Activated T-helper 17 cell treated with anti-CD3 and anti-CD28 coated beads, Interleukin-2, amount 50 U/mL, for 72 hours (primary cell): ENCODE measurements at regions not wholly inside any gene's neighbourhood (a gene's known extent, or its start where the extent isn't known, plus 50 kb on each side); places are given as distances from the start of the nearest gene placed in this dataset.

Source experiments
- ATAC-seq: fragments of 150-1000 bp; cut with Tn5 transposase; replicated peaks from 2 replicates; pipeline ENCODE4 v1.10.0; 2021; ENCODE audit warnings: mild to moderate bottlenecking, moderate library complexity
- H3K27ac Mint-ChIP-seq: one replicate; pipeline ENCODE4 v1.8.0; 2022; ENCODE audit warnings: mixed read lengths
- H3K27me3 Mint-ChIP-seq: one replicate; pipeline ENCODE4 v1.8.0; 2022; ENCODE audit warnings: mixed read lengths
- H3K36me3 Mint-ChIP-seq: one replicate; pipeline ENCODE4 v1.8.0; 2022; ENCODE audit warnings: low read depth, mild to moderate bottlenecking, mixed read lengths
- H3K4me1 Mint-ChIP-seq: one replicate; pipeline ENCODE4 v1.8.0; 2022; ENCODE audit warnings: mixed read lengths
- H3K4me3 Mint-ChIP-seq: one replicate; pipeline ENCODE4 v1.8.0; 2022; ENCODE audit warnings: mild to moderate bottlenecking, mixed read lengths
- H3K9me3 Mint-ChIP-seq: one replicate; pipeline ENCODE4 v1.8.0; 2022; ENCODE audit warnings: mixed read lengths

DNA sequence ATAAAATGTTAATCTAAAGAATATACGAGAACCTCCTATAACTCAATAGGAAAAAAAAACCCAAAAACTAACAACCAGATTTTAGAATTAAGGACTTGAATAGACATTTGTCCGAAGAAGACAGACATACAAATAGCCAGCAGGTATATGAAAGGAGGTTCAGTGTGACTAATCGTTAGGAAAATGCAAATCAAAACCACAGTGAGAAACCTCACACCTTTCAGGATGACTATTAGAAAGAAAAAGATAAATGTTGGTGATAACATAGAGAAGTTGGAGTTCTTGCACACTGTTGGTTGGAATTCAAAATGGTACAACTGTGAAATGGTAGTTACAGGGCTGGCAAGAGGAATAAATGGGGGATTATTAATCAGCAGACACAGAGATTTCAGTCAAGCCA, 339.0 kb downstream of the TMEM114 start:
- Mint-ChIP-seq H3K4me3 (no peak overlapping the region), H3K27me3 (no peaks in the 10 kb centered on the region), H3K9me3 (peaks cover 13% of the 10 kb centered on the region), H3K4me1 (no peaks in the 10 kb centered on the region), H3K27ac (no peak overlapping the region), H3K36me3 (no peaks in the 10 kb centered on the region)
- ATAC-seq: peak; percentile 59

GRCh38 chr16:8247993-8248392, 342.3 kb downstream of the TMEM114 start:
- no peak for ATAC-seq
- H3K27ac Mint-ChIP-seq: no peak overlapping the region
- no peak overlapping the region for H3K4me3 Mint-ChIP-seq
- H3K4me1 Mint-ChIP-seq: no peaks in the 10 kb centered on the region
- H3K9me3 Mint-ChIP-seq: peaks cover 10% of the 10 kb centered on the region
- H3K27me3 Mint-ChIP-seq: no peaks in the 10 kb centered on the region
- H3K36me3 Mint-ChIP-seq: no peaks in the 10 kb centered on the region

DNA sequence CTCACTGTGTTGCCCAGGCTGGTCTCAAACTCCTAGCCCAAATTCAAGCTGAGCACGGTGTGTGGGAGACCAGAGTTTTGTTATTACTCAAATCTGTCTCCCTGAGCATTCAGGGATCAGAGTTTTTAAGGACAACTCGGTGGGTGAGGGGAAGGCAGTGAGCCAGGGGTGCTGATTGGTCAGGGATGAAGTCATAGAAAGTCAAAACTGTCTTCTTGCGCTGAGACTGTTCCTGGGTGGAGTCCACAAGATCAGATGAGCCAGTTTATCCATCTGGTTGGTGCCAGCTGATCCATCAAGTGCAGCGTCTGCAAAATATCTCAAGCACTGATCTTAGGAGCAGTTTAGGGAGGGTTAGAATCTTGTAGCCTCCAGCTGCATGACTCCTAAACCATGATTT, 346.3 kb downstream of the TMEM114 start:
- no peaks in the 10 kb centered on the region for H3K27me3 Mint-ChIP-seq
- no peak overlapping the region for H3K27ac Mint-ChIP-seq
- no peak for ATAC-seq
- no peaks in the 10 kb centered on the region for H3K36me3 Mint-ChIP-seq
- H3K4me3 Mint-ChIP-seq: no peak overlapping the region
- no peaks in the 10 kb centered on the region for H3K4me1 Mint-ChIP-seq
- no peaks in the 10 kb centered on the region for H3K9me3 Mint-ChIP-seq

GRCh38 chr16:8241408-8241807, 348.9 kb downstream of the TMEM114 start:
- Mint-ChIP-seq H3K4me1 (no peaks in the 10 kb centered on the region), H3K36me3 (no peaks in the 10 kb centered on the region), H3K9me3 (peaks cover 4% of the 10 kb centered on the region), H3K27me3 (no peaks in the 10 kb centered on the region), H3K4me3 (no peak overlapping the region), H3K27ac (no peak overlapping the region)
- ATAC-seq: no peak

GRCh38 chr16:8239443-8239842, 350.9 kb downstream of the TMEM114 start:
- ATAC-seq: no peak
- no peaks in the 10 kb centered on the region for H3K4me1 Mint-ChIP-seq
- H3K9me3 Mint-ChIP-seq: peaks cover 9% of the 10 kb centered on the region
- no peak overlapping the region for H3K27ac Mint-ChIP-seq
- no peak overlapping the region for H3K4me3 Mint-ChIP-seq
- H3K27me3 Mint-ChIP-seq: no peaks in the 10 kb centered on the region
- H3K36me3 Mint-ChIP-seq: no peaks in the 10 kb centered on the region

- ATAC-seq: no peak
- Mint-ChIP-seq H3K4me1 (no peaks in the 10 kb centered on the region), H3K36me3 (no peaks in the 10 kb centered on the region), H3K27me3 (no peaks in the 10 kb centered on the region), H3K4me3 (no peak overlapping the region), H3K9me3 (peaks cover 15% of the 10 kb centered on the region), H3K27ac (no peak overlapping the region)
Measured at GRCh38 chr16:8237452-8237851, 352.9 kb downstream of the TMEM114 start.

- Mint-ChIP-seq H3K36me3 (no peaks in the 10 kb centered on the region), H3K9me3 (peaks cover 18% of the 10 kb centered on the region), H3K27ac (no peak overlapping the region), H3K4me3 (no peak overlapping the region), H3K27me3 (no peaks in the 10 kb centered on the region), H3K4me1 (no peaks in the 10 kb centered on the region)
- no peak for ATAC-seq
Measured at GRCh38 chr16:8236816-8237215, 353.5 kb downstream of the TMEM114 start.

DNA sequence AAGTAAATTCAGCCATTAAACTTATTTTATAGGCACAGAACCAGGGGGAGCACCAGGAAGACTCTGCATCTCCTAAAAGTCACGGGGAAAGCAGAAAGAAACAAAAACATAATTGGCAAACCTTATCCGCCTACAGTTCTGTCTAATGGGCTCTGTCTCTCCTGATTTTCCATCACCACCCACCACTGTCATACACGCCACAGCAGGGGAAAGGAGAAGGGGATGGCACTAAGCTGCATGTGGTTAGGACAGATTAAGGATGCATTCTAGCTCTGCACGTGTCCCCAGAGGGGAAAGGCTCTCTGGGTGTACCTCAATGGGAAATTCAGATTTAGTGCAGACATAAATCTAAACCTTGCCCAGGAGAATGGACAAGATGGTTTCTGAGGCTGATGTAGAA, 359.8 kb downstream of the TMEM114 start:
- ATAC-seq: no peak
- Mint-ChIP-seq H3K27me3 (no peaks in the 10 kb centered on the region), H3K4me1 (no peaks in the 10 kb centered on the region), H3K36me3 (no peaks in the 10 kb centered on the region), H3K4me3 (no peak overlapping the region), H3K9me3 (peaks cover 23% of the 10 kb centered on the region), H3K27ac (no peak overlapping the region)

DNA sequence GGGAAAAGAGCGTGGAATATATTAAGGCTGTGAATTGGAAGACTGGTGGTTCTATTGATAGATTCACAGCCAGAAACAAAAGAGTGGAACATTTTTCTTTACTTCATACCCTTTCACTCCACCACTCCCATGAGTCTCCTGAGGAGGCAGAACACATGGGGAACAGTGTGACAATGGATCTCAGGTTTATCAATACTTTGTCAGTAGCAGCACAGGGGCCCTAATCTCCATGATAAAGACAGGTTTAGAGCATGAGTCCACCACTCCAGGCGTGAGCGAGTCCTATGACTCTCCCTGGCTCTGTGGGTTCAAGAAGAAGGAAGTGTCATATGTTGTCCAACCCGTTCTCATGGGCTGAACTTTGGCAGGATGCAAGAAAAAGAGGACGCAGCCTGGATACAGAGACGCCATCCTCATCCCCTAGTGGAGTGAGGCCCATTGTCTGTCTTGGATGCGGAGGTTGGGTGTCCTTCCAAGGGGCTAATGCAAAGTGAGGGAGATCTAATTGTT, 361.2 kb downstream of the TMEM114 start:
- H3K4me3 Mint-ChIP-seq: no peak overlapping the region
- H3K36me3 Mint-ChIP-seq: no peaks in the 10 kb centered on the region
- H3K4me1 Mint-ChIP-seq: no peaks in the 10 kb centered on the region

DNA sequence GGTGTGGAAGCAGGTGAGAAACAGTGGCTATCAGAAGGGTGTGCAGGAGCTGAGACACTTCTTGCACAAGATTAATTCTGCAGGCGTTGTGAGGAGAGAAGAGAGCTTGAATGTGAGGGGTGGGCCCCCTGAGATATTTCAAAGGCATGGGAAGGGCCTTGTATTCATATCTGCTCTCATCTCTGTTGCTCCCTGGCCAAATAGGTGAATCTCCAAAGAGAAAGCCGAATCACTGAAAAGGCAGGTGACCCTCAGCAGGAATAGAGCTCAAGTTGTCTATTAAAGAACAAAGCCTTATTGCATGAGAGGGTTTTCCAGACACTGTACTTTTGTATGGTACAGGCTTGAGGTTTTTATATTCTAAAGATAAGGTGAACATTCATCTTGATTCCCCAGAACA, 373.1 kb downstream of the TMEM114 start:
- ATAC-seq: no peak
- H3K36me3 Mint-ChIP-seq: no peaks in the 10 kb centered on the region
- no peak overlapping the region for H3K27ac Mint-ChIP-seq
- H3K4me3 Mint-ChIP-seq: no peak overlapping the region
- H3K4me1 Mint-ChIP-seq: no peaks in the 10 kb centered on the region
- peaks cover 18% of the 10 kb centered on the region for H3K9me3 Mint-ChIP-seq
- H3K27me3 Mint-ChIP-seq: no peaks in the 10 kb centered on the region

More for the DNA sequence above, 361.2 kb downstream of the TMEM114 start:
- no peak for ATAC-seq
- H3K27me3 Mint-ChIP-seq: no peaks in the 10 kb centered on the region
- H3K27ac Mint-ChIP-seq: no peak overlapping the region
- H3K9me3 Mint-ChIP-seq: peaks cover 23% of the 10 kb centered on the region

DNA sequence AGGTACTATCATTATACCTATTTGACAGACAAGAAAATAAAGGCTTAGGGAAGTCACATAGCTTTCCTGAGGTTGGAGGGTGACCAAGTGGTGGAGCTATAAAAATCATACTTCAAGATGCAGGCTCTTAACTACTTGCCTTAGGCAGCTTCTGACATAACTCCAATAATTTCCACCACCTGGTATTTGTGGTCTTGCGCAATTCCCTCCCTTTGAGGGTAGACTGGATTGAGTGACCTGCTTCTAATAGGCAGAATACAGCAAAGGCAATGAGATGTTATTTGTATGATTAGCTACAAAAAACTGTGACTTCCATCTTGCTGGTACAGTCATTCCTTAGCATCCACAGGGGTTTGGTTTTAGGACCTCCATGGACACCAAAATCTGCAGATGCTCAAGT, 385.5 kb downstream of the TMEM114 start:
- Mint-ChIP-seq H3K9me3 (peaks cover 11% of the 10 kb centered on the region), H3K27ac (no peak overlapping the region)
- no peak for ATAC-seq

DNA sequence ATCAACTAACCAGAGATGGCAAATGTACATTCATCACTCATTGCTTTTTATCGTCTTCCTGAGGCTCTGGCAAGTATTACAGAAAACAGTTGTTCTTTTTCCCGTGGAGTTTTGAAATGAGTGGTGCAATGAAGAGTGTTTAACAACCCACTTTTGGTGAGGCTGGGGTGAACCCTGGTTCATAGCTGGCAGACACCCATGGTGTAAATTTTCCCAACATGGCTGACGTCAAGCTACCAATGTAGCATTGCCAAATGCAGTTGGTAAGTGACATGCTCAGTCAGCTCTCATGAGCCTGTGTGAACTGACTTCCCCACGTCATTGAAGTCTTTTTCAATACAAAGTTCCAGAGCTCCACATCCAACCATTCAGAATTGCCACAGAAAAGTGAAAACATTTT, 386.2 kb downstream of the TMEM114 start:
- Mint-ChIP-seq H3K27ac (no peak overlapping the region), H3K9me3 (peaks cover 14% of the 10 kb centered on the region), H3K4me3 (no peak overlapping the region), H3K36me3 (no peaks in the 10 kb centered on the region), H3K4me1 (no peaks in the 10 kb centered on the region), H3K27me3 (no peaks in the 10 kb centered on the region)
- no peak for ATAC-seq

More for the DNA sequence above, 385.5 kb downstream of the TMEM114 start:
- no peaks in the 10 kb centered on the region for H3K36me3 Mint-ChIP-seq
- no peaks in the 10 kb centered on the region for H3K4me1 Mint-ChIP-seq
- no peaks in the 10 kb centered on the region for H3K27me3 Mint-ChIP-seq
- no peak overlapping the region for H3K4me3 Mint-ChIP-seq

GRCh38 chr16:8203101-8203500, 387.2 kb downstream of the TMEM114 start:
- Mint-ChIP-seq H3K27me3 (no peaks in the 10 kb centered on the region), H3K36me3 (no peaks in the 10 kb centered on the region), H3K9me3 (peaks cover 17% of the 10 kb centered on the region), H3K4me3 (no peak overlapping the region), H3K27ac (no peak overlapping the region), H3K4me1 (no peaks in the 10 kb centered on the region)
- ATAC-seq: no peak

- Mint-ChIP-seq H3K4me3 (no peak overlapping the region), H3K4me1 (no peaks in the 10 kb centered on the region), H3K27me3 (no peaks in the 10 kb centered on the region), H3K36me3 (no peaks in the 10 kb centered on the region), H3K27ac (no peak overlapping the region), H3K9me3 (peaks cover 21% of the 10 kb centered on the region)
- ATAC-seq: no peak
Measured at GRCh38 chr16:8200839-8201238, 389.5 kb downstream of the TMEM114 start.

DNA sequence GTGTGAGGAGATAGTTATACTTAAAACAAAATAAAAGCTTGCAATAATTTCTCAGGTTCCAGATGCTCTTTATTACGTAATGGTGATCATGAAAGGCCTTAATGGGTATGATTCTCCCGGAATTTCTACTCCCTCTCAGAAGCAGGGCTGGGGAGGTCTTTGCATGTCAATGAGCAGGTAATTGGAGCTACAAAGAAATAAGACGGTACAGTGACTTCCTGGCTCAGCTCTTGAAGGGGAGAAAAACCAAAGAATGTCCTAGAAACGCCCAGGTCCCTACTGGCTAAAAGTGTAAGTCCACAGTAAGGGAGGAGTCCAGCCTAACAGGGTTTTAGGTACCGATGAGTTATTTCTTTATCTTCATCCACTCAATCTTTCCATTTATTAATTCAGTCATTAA, 390.9 kb downstream of the TMEM114 start:
- no peaks in the 10 kb centered on the region for H3K27me3 Mint-ChIP-seq
- H3K36me3 Mint-ChIP-seq: no peaks in the 10 kb centered on the region
- no peaks in the 10 kb centered on the region for H3K4me1 Mint-ChIP-seq
- H3K27ac Mint-ChIP-seq: no peak overlapping the region
- H3K9me3 Mint-ChIP-seq: peaks cover 21% of the 10 kb centered on the region
- no peak for ATAC-seq
- H3K4me3 Mint-ChIP-seq: no peak overlapping the region

GRCh38 chr16:8194794-8195193, 395.5 kb downstream of the TMEM114 start:
- peaks cover 23% of the 10 kb centered on the region for H3K9me3 Mint-ChIP-seq
- no peak overlapping the region for H3K27ac Mint-ChIP-seq
- ATAC-seq: no peak
- H3K4me3 Mint-ChIP-seq: no peak overlapping the region
- H3K27me3 Mint-ChIP-seq: no peaks in the 10 kb centered on the region
- H3K4me1 Mint-ChIP-seq: no peaks in the 10 kb centered on the region
- H3K36me3 Mint-ChIP-seq: no peaks in the 10 kb centered on the region
